ENCODE measurements at regions not wholly inside any gene's neighbourhood (a gene's known extent, or its start where the extent isn't known, plus 50 kb on each side); places are given as distances from the start of the nearest gene placed in this dataset.

GRCh38 chr3:106018929-106019550, 150.2 kb upstream of the CBLB start:
- TF ChIP-seq EZH2 (IDR thresholded peaks at IDR 0.05; ENCODE audit: borderline replicate concordance) (no peak), CTCF (IDR thresholded peaks at IDR 0.05; ENCODE audit: poor library complexity) (no peak)
